Endothelial cell (in vitro differentiated cells): ENCODE measurements at regions not wholly inside any gene's neighbourhood (a gene's known extent, or its start where the extent isn't known, plus 50 kb on each side); places are given as distances from the start of the nearest gene placed in this dataset.

ENCODE experiments used
- DNase-seq: peaks from one replicate; pipeline ENCODE4 v3.0.0; 2021; ENCODE audit warnings: low spot score
- H3K27ac Mint-ChIP-seq: one replicate; pipeline ENCODE4 v1.8.0; 2021; ENCODE audit warnings: mixed read lengths, inconsistent platforms; ENCODE audit not compliant: unreplicated experiment
- H3K27me3 Mint-ChIP-seq: one replicate; pipeline ENCODE4 v1.8.0; 2021; ENCODE audit warnings: mild to moderate bottlenecking, moderate library complexity, mixed read lengths, inconsistent platforms; ENCODE audit not compliant: unreplicated experiment
- H3K36me3 Mint-ChIP-seq: one replicate; pipeline ENCODE4 v1.8.0; 2021; ENCODE audit warnings: mild to moderate bottlenecking, low read depth, mixed read lengths, inconsistent platforms; ENCODE audit not compliant: unreplicated experiment
- H3K4me1 Mint-ChIP-seq: one replicate; pipeline ENCODE4 v1.8.0; 2021; ENCODE audit warnings: mild to moderate bottlenecking, mixed read lengths, inconsistent platforms; ENCODE audit not compliant: unreplicated experiment
- H3K4me3 Mint-ChIP-seq: one replicate; pipeline ENCODE4 v1.8.0; 2021; ENCODE audit warnings: mild to moderate bottlenecking, mixed read lengths, inconsistent platforms; ENCODE audit not compliant: unreplicated experiment
- H3K9me3 Mint-ChIP-seq: one replicate; pipeline ENCODE4 v1.8.0; 2021; ENCODE audit warnings: mixed read lengths, inconsistent platforms; ENCODE audit not compliant: unreplicated experiment
- TF ChIP-seq, protein P1 (sequence below): fragments of 200-600 bp; sonication (generic); IDR thresholded peaks from one replicate; pipeline ENCODE4 v1.5.0; 2021; ENCODE audit warnings: antibody characterized with exemption; ENCODE audit not compliant: unreplicated experiment

DNA sequence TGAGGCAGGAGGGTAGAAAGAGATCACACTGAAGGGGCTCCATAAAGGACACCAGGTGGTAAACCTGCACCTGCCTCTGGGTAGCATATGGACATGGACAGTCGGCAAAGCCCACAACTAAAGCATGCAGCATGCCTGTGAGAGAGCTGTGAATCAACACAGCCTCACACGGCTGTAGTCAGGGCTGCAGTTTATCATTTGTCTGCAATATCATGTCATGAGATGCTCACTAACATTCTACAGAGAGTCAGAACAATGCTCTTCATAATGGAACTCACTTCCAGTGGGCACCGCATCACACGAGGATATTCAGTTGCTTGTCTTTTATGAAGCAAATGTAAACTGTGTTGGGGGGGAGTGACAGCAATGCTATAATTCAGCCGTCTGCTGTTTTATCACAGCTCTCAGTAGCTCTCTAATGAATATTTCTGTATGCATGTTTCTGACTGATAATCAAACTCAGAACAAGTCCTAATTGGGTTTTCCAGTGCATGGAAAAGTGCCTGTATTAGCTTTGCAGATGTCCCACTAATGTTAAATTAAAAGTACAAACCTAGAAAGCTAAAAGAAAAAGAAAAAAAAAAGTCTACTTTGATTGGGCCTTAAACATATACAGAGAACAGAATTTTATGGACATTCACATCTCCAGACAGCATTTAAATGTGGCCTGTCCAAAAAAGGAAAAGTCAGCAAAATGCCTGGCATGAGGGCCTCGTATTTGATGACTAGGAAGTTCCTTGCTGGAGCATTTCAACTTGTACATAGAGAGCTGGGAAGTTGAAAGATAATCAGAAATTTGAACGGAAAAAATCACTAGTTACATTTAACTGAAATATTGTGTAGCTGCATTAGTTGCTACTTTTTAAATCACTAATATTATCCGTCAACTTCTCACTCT, 406.1 kb upstream of the SOX11 start:
- Mint-ChIP-seq H3K4me3 (no peak overlapping the region), H3K36me3 (no peaks in the 10 kb centered on the region), H3K4me1 (no peaks in the 10 kb centered on the region), H3K27ac (no peak overlapping the region), H3K9me3 (no peaks in the 10 kb centered on the region), H3K27me3 (no peaks in the 10 kb centered on the region)
- TF ChIP-seq, protein P1, sequence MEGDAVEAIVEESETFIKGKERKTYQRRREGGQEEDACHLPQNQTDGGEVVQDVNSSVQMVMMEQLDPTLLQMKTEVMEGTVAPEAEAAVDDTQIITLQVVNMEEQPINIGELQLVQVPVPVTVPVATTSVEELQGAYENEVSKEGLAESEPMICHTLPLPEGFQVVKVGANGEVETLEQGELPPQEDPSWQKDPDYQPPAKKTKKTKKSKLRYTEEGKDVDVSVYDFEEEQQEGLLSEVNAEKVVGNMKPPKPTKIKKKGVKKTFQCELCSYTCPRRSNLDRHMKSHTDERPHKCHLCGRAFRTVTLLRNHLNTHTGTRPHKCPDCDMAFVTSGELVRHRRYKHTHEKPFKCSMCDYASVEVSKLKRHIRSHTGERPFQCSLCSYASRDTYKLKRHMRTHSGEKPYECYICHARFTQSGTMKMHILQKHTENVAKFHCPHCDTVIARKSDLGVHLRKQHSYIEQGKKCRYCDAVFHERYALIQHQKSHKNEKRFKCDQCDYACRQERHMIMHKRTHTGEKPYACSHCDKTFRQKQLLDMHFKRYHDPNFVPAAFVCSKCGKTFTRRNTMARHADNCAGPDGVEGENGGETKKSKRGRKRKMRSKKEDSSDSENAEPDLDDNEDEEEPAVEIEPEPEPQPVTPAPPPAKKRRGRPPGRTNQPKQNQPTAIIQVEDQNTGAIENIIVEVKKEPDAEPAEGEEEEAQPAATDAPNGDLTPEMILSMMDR: no peak
- DNase-seq: no peak

DNA sequence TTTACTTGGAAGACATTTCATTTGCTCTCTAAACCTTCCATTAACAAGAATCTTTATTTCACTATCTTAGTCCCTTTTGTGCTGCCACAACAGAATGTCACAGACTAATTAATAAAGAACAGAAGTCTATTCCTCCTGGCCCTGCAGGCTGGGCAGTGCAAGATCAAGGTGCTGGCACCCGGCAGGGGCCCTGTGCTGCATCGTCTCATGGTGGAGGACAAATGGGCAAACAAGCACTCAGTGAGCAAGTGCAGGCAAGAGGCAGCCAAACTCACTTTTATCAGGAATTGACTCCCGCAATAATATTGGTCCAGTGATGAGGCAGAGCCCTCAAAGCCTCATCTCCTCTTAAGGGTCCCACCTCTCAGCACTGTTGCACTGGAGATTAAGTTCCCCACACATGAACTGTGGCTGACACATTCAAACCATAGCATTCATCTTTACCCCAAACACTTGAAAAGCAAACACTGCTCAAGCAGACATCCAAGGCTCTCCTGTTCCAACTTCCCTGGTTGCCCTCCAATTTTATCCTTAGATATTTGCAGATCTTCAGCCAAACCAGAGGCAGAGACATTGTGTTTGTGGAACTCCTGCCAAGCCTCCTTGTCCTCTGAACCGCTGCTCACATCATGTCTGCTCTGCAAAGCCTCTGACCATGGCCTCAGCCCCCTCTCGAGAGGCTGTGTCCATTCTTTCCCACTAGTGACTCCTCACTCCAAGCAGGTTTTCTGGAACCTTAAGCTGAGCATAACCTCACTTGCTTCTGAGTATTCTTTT, 404.4 kb upstream of the SOX11 start:
- Mint-ChIP-seq H3K27me3 (no peaks in the 10 kb centered on the region), H3K36me3 (no peaks in the 10 kb centered on the region), H3K4me3 (no peak overlapping the region), H3K4me1 (no peaks in the 10 kb centered on the region), H3K27ac (no peak overlapping the region), H3K9me3 (no peaks in the 10 kb centered on the region)
- no peak for DNase-seq
- TF ChIP-seq, protein P1: no peak

DNA sequence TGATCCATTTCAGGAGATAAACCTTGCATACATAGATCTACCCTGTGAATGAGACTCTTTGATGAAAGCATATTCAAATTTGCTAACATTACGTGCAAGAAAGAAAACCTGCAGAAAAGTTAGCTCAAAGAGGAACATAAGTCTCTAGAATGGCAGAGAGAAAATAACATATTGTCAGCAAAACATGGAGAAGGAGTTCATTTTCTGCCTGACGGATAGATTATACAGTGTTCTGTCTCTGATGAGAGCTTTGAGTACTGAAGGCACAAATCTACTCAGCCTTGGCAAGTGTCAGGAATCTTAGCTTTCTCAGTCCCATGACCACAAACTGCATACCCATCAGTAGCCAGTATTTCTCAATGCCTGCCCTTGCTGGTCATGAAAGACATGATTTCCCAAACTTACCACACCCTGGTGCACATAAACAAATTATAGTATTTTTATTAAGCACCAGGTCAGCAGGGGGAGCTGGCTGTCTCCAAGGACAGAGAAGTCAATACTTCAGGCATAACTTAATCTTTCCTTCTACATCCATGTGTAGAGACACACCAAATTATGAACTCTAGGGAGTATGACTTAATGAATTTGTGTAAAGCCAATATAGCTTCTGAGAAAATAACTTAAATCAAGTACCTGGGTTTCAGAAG, 401.2 kb upstream of the SOX11 start:
- no peak overlapping the region for H3K27ac Mint-ChIP-seq
- no peak overlapping the region for H3K4me3 Mint-ChIP-seq

DNA sequence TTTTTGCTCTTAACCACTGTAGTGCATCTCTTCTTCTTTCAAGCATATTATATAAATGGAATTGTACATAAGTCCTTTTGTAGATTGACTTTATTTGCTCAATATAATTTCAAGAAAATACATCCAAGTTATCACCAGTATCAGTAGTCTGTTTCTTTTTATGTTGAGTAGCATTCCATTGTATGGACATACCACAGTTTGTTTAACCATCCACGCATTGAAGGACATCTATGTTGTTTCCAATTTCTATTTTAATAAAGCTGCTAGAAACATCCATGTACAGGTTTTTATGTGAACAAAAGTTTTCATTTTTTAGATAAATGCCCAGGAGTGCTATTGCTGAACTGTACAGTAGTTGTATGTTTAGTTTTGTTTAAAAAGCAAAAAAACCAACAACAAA, 387.5 kb upstream of the SOX11 start:
- Mint-ChIP-seq H3K27me3 (no peaks in the 10 kb centered on the region), H3K9me3 (peaks cover 4% of the 10 kb centered on the region), H3K4me3 (no peak overlapping the region), H3K27ac (no peak overlapping the region), H3K4me1 (no peaks in the 10 kb centered on the region), H3K36me3 (no peaks in the 10 kb centered on the region)
- TF ChIP-seq, protein P1: no peak
- no peak for DNase-seq

More for the DNA sequence above, 401.2 kb upstream of the SOX11 start:
- Mint-ChIP-seq H3K9me3 (no peaks in the 10 kb centered on the region), H3K4me1 (no peaks in the 10 kb centered on the region), H3K36me3 (no peaks in the 10 kb centered on the region), H3K27me3 (no peaks in the 10 kb centered on the region)
- TF ChIP-seq, protein P1: no peak
- DNase-seq: no peak
